ENCODE measurements at regions not wholly inside any gene's neighbourhood (a gene's known extent, or its start where the extent isn't known, plus 50 kb on each side); places are given as distances from the start of the nearest gene placed in this dataset.

DNA sequence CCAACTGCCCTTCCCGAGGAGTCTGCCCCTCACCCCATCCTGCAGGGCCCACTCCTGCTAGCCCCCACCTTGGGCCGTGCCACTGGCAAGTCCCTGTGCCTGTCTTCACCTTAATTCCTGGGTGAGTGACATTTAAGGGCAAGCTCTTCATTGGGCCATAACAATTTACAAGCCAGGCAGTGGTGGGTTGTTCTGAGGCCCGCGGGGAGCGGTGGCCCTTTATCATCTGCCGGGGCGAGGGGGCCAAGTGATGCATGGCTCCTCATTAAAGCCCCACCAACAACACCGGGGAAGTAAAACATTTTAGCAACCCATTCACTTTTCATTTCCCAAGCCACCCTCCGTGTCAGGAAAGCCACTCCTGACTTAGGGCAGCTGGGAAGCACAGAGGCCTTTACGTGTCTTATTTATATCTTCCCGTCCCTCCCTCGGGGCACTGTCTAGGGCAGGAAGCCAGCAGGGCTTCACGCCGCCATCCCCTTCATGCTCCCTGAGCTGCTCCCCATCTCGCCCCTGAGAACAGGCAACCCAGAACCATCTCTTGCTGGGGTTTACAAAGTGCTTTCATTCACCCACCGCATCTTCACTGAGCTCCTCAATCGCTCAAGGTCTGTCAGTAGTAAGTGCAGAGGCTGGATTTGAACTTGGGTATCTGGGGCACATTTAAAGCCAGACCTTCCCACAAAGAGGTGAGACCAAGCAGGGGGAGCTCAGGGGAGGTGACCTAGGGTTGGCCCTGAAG lies 55.5 kb upstream of the CCDC167 start:
- H3K9me3 ChIP-seq: no peaks in the 10 kb centered on the region
- H3K4me3 ChIP-seq: no peak overlapping the region
- no peaks in the 10 kb centered on the region for H3K4me1 ChIP-seq (ENCODE audit: low read depth)
- intact Hi-C loops (cut with DNase I, micrococcal nuclease): no loop called here
- DNase-seq (no peak), ATAC-seq (no peak)
- no peaks in the 10 kb centered on the region for H3K36me3 ChIP-seq (ENCODE audit: low read depth)
- TF ChIP-seq, protein P1, sequence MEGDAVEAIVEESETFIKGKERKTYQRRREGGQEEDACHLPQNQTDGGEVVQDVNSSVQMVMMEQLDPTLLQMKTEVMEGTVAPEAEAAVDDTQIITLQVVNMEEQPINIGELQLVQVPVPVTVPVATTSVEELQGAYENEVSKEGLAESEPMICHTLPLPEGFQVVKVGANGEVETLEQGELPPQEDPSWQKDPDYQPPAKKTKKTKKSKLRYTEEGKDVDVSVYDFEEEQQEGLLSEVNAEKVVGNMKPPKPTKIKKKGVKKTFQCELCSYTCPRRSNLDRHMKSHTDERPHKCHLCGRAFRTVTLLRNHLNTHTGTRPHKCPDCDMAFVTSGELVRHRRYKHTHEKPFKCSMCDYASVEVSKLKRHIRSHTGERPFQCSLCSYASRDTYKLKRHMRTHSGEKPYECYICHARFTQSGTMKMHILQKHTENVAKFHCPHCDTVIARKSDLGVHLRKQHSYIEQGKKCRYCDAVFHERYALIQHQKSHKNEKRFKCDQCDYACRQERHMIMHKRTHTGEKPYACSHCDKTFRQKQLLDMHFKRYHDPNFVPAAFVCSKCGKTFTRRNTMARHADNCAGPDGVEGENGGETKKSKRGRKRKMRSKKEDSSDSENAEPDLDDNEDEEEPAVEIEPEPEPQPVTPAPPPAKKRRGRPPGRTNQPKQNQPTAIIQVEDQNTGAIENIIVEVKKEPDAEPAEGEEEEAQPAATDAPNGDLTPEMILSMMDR (IDR thresholded peaks at IDR 0.05): no peak

DNA sequence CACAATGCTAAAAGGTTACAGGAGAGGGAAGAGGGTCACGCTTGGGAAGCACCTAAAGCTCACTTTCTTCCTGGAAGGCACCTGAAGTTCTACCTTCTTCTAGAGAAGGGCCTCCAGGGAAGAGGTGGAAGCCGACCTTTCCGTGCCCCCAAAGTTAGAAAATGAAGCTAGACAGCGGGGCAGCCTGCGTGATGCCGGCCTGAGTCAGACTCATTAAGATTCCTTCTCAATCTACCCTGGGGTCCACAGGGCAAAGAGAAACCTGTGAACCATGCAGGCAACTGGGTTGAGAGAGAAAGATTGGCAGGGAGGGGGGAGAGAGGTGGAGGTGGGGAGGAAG lies 54.8 kb upstream of the CCDC167 start:
- Histone ChIP-seq H3K9me3 (no peaks in the 10 kb centered on the region), H3K4me3 (no peak overlapping the region), H3K36me3 (ENCODE audit: low read depth) (no peaks in the 10 kb centered on the region), H3K4me1 (ENCODE audit: low read depth) (no peaks in the 10 kb centered on the region)
- intact Hi-C loops (cut with DNase I, micrococcal nuclease): no loop called here
- DNase-seq (no peak), ATAC-seq (no peak)
- TF ChIP-seq, protein P1 (IDR thresholded peaks at IDR 0.05): no peak

DNA sequence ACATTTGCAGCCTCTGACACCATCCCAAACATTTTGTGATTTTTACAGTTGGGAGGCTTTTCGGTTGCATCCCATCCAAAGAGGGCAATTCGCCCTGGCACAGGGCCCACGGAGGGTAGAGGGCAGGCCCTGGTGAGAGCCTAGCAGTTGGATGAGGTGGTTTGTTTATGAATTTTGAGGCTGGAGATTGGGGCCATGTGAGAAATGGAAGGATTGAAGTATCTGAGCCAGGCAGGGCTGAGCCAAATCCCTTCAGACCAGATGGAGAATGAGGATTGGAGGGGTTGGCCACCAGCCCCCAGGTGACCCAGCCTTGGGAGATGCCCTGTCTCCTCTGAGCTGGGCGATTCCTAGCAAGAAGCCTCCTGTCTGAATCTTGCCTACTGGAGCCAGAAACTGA lies 52.6 kb upstream of the CCDC167 start:
- no peaks in the 10 kb centered on the region for H3K36me3 ChIP-seq (ENCODE audit: low read depth)
- H3K4me3 ChIP-seq: no peak overlapping the region
- TF ChIP-seq, protein P1 (IDR thresholded peaks at IDR 0.05): no peak
- no peaks in the 10 kb centered on the region for H3K9me3 ChIP-seq
- no peak for ATAC-seq
- no peaks in the 10 kb centered on the region for H3K4me1 ChIP-seq (ENCODE audit: low read depth)
- intact Hi-C loops (cut with DNase I, micrococcal nuclease): no loop called here
- DNase-seq: no peak

DNA sequence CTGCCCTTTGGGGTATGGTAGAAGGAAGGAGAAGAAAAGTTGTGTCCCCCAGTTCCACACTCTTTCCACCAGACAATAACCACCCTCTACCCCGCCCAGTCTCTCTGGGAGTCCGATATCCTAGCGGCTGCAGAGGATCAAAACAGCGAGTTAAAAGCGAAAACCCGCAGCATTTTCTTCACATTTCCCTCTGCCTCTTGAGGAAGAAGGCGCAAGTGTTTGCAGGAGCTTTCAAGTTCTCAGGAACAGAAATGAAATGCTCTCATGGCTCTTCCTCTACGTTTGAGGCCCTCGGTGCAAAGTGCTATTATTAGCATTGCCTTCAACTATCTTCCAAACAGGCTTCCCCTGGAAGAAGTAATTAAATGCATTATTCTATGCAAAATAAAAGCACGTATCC lies 52.2 kb upstream of the CCDC167 start:
- ATAC-seq: no peak
- intact Hi-C loops (cut with DNase I, micrococcal nuclease): no loop called here
- TF ChIP-seq, protein P1 (IDR thresholded peaks at IDR 0.05): no peak
- no peaks in the 10 kb centered on the region for H3K36me3 ChIP-seq (ENCODE audit: low read depth)
- H3K4me1 ChIP-seq (ENCODE audit: low read depth): no peaks in the 10 kb centered on the region
- no peak for DNase-seq
- H3K9me3 ChIP-seq: no peaks in the 10 kb centered on the region
- H3K4me3 ChIP-seq: no peak overlapping the region

DNA sequence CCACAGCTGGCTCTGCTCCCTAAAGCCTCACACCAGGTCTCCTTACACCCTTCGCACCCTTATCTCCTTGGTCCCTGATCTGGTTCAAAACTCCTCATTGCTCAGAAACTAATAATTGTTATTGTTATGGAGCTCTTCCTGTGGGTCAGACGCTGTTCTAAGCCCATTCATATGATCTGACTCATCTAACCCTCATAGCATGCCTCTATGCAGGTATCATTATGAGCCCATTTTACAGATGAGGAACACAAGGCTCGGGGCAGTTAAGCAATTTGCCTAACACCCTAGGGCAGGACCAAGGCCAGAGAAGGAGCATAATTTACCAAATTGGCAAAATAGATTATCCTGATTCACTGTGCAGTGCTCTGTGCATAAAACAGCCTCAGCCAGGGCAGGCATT lies 51.8 kb upstream of the CCDC167 start:
- no peaks in the 10 kb centered on the region for H3K36me3 ChIP-seq (ENCODE audit: low read depth)
- no peak overlapping the region for H3K4me3 ChIP-seq
- ATAC-seq: no peak
- no peak for DNase-seq
- TF ChIP-seq, protein P1 (IDR thresholded peaks at IDR 0.05): no peak
- no peaks in the 10 kb centered on the region for H3K9me3 ChIP-seq
- H3K4me1 ChIP-seq (ENCODE audit: low read depth): no peaks in the 10 kb centered on the region
- intact Hi-C loops (cut with DNase I, micrococcal nuclease): no loop called here

DNA sequence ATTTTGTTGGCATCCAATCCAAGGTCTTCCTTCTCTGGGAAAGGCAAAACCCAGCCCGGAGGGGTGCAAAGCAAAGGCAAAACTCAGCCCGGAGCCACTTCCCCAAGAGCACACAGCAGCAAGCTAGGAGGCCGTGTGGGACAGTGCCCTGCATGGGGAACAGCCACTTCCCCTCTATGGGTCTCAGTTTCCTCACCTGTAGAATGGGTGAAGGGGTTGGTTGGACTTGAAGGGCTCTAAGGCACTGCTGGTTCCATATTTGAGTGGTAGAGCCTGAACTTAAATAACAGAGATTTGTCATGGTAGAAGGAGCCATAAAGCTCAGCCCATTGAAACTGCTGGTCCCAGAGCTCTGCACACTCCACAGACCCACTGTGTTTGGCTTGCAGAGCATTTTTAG lies 51.3 kb upstream of the CCDC167 start:
- ATAC-seq (no peak), DNase-seq (no peak)
- no peaks in the 10 kb centered on the region for H3K36me3 ChIP-seq (ENCODE audit: low read depth)
- H3K4me3 ChIP-seq: no peak overlapping the region
- intact Hi-C loops (cut with DNase I, micrococcal nuclease): no loop called here
- no peaks in the 10 kb centered on the region for H3K4me1 ChIP-seq (ENCODE audit: low read depth)
- no peaks in the 10 kb centered on the region for H3K9me3 ChIP-seq
- TF ChIP-seq, protein P1 (IDR thresholded peaks at IDR 0.05): no peak

All from mucosa of descending colon (tissue), 3 donors.